ENCODE measurements at regions not wholly inside any gene's neighbourhood (a gene's known extent, or its start where the extent isn't known, plus 50 kb on each side); places are given as distances from the start of the nearest gene placed in this dataset.
"Not testable (repeated sequence)": the region's sequence is repeated elsewhere in the genome, so short reads cannot be mapped to it uniquely, and the experiment has no call there.

DNA sequence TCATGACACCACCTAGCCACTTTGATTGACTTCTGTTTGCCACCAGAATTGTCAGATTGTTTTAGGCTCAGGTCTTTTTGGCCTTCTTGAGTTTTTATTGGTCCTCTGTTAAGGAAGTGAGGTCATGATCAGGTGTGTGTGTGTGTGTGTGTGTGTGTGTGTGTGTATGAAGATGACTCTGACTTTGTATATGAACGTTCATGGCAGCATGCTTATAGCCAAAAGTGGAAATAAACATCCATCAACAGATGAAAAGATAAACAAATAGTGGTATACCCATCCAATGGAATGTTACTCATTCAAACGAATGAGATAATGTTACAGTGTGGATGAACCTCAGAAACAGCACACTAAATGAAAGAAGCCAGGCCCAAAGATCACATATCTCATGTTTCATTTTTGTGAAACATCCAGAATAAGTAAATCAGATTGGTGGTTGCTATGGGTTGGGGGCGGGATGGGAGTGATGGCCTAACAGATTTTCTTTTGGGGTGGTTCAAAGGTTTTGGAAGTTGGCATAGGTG, 258.6 kb downstream of the KTN1 start:
- Histone ChIP-seq H3K4me3 (no peak overlapping the region), H3K4me1 (no peaks in the 10 kb centered on the region), H3K36me3 (no peaks in the 10 kb centered on the region), H3K9me3 (no peaks in the 10 kb centered on the region), H3K27ac (replicated peaks in 1 of 4) (no peak overlapping the region), H3K27me3 (no peaks in the 10 kb centered on the region)
- TF ChIP-seq POLR2A (IDR thresholded peaks at IDR 0.05; ENCODE audit: low read depth) (no peak), EP300 (IDR thresholded peaks at IDR 0.05) (no peak)
- DNase-seq (ENCODE audit: extremely low spot score), result no peak
- WGBS, result 55% methylated on average over 3 of the region's 3 CpGs
- intact Hi-C loops (cut with DNase I), result no loop called here

DNA sequence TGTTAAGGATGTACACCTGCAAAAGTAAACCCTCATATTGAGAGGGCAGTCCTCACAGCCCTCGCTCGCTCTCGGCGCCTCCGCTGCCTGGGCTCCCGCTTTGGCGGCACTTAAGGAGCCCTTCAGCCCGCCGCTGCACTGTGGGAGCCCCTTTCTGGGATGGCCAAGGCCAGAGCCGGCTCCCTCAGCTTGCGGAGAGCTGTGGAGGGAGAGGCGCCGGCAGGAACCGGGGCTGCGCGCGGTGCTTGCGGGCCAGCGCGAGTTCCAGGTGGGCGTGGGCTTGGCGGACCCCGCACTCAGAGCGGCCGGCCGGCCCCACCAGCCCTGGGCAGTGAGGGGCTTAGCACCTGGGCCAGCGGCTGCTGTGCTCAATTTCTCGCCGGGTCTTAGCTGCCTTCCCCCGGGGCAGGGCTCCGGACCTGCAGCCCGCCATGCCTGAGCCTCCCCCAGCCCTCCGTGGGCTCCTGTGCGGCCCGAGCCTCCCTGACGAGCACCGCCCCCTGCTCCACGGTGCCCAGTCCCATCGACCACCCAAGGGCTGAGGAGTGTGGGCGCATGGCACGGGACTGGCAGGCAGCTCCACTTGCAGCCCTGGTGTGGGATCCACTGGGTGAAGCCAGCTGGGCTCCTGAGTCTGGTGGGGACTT, 259.4 kb downstream of the KTN1 start:
- H3K4me3 ChIP-seq; H3K27ac ChIP-seq (replicated peaks in 1 of 4); H3K9me3 ChIP-seq; H3K4me1 ChIP-seq; DNase-seq (ENCODE audit: extremely low spot score); intact Hi-C loops (cut with DNase I); H3K27me3 ChIP-seq; H3K36me3 ChIP-seq: not testable (repeated sequence)
- 98% methylated on average over 7 of the region's 41 CpGs for WGBS

DNA sequence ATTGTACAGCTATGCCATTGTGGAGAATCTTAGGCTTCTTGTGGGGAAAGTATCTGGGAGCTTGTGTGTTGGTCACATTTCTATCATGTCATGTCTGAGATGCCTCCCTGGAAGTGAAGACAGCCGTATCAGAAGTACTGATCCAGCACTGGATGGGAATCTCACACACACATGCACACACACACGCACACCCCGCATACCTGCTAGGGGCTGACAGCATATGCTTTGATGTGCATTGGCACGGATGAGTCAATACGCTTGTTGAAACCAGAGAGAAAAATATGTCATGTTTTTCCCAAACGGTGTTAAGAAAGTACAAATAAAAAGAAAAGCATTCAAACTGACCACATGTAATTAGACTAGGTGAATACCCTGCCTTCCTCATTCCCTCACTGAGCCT, 260.8 kb downstream of the KTN1 start:
- H3K27me3 ChIP-seq, result no peaks in the 10 kb centered on the region
- no peak for DNase-seq (ENCODE audit: extremely low spot score)
- peaks cover 0 to 4% (median 0%) of the 10 kb centered on the region in 4 donors for H3K9me3 ChIP-seq
- intact Hi-C loops (cut with DNase I), result no loop called here
- 93% methylated on average over 6 of the region's 6 CpGs for WGBS
- no peak overlapping the region for H3K4me3 ChIP-seq
- no peaks in the 10 kb centered on the region for H3K36me3 ChIP-seq
- TF ChIP-seq, protein P1, sequence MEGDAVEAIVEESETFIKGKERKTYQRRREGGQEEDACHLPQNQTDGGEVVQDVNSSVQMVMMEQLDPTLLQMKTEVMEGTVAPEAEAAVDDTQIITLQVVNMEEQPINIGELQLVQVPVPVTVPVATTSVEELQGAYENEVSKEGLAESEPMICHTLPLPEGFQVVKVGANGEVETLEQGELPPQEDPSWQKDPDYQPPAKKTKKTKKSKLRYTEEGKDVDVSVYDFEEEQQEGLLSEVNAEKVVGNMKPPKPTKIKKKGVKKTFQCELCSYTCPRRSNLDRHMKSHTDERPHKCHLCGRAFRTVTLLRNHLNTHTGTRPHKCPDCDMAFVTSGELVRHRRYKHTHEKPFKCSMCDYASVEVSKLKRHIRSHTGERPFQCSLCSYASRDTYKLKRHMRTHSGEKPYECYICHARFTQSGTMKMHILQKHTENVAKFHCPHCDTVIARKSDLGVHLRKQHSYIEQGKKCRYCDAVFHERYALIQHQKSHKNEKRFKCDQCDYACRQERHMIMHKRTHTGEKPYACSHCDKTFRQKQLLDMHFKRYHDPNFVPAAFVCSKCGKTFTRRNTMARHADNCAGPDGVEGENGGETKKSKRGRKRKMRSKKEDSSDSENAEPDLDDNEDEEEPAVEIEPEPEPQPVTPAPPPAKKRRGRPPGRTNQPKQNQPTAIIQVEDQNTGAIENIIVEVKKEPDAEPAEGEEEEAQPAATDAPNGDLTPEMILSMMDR (IDR thresholded peaks at IDR 0.05), result no peak
- TF ChIP-seq EP300 (IDR thresholded peaks at IDR 0.05) (no peak), POLR2A (IDR thresholded peaks at IDR 0.05; ENCODE audit: low read depth) (no peak), POLR2AphosphoS5 (IDR thresholded peaks at IDR 0.05) (no peak)
- H3K4me1 ChIP-seq, result no peaks in the 10 kb centered on the region
- H3K27ac ChIP-seq (replicated peaks in 1 of 4), result no peak overlapping the region

DNA sequence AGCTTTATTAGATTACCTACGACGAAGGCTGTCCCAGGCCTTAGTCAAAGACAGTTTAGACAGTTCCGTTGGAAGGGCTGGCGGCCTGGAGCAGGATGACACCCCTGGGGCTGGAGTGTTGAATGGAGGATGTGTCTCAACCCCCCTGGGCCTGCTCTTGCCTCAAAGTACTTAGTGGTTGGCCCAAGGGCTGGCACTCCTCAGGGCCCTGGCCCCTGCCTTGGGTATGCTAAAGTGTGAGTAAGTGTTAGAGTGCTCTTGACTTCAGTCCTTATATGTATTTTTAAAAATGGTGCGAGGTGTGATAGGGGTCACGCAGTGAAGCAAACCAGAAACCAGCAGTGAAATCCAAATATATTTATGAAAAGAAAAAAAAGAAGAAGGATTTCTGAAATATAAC, 261.6 kb downstream of the KTN1 start:
- peaks cover 0 to 8% (median 0%) of the 10 kb centered on the region in 4 donors for H3K9me3 ChIP-seq
- no peaks in the 10 kb centered on the region for H3K36me3 ChIP-seq
- peaks cover 0 to 4% (median 0%) of the 10 kb centered on the region in 4 donors for H3K4me1 ChIP-seq
- no peaks in the 10 kb centered on the region for H3K27me3 ChIP-seq
- TF ChIP-seq POLR2AphosphoS5 (IDR thresholded peaks at IDR 0.05), result no peak
- TF ChIP-seq, protein P1 (IDR thresholded peaks at IDR 0.05), result no peak
- no peak for TF ChIP-seq EP300 (IDR thresholded peaks at IDR 0.05)
- TF ChIP-seq POLR2A (IDR thresholded peaks at IDR 0.05; ENCODE audit: low read depth), result no peak
- intact Hi-C loops (cut with DNase I), result no loop called here
- DNase-seq (ENCODE audit: extremely low spot score), result no peak
- H3K4me3 ChIP-seq, result no peak overlapping the region
- H3K27ac ChIP-seq (replicated peaks in 1 of 4), result no peak overlapping the region
- WGBS, result 84% methylated on average over 6 of the region's 6 CpGs

DNA sequence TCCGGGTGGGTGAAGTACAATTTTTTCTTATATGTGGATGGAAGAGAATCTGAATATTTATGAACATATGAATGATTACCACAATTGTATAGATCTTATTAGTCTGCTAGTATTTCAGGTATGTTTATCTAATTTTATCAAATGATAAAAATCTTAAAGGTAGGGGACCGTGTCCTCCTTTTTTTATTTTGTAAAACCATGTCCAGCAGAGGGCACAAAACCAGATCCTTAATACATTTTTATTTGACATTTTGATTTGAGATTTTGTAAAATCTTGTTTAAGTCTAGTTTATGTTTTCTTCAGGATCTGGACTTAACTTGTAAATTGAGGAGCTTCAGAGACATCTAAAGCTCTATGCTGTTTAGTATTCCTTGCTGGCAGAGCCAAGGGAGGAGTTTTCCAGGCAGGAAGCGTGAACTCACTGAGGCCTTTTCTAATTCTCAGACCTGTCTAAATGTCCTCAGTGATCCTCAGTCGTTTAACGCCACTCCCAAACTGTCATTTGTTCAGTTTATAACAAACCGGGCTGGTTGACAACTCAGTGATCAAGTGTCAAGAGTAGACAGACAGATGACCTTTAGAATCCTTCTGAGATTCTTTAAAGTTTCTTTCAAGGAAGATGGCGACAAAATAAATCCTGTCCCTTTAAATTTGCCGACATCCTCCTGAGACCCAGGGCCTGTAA, 263.9 kb downstream of the KTN1 start:
- Histone ChIP-seq H3K36me3 (no peaks in the 10 kb centered on the region), H3K9me3 (peaks cover 0 to 8% (median 0%) of the 10 kb centered on the region in 4 donors)
- 80% methylated on average over 8 of the region's 8 CpGs for WGBS

More for the DNA sequence above, 263.9 kb downstream of the KTN1 start:
- DNase-seq (ENCODE audit: extremely low spot score), result no peak
- Histone ChIP-seq H3K4me1 (peaks cover 0 to 8% (median 7%) of the 10 kb centered on the region in 4 donors), H3K27me3 (no peaks in the 10 kb centered on the region), H3K4me3 (no peak overlapping the region), H3K27ac (replicated peaks in 1 of 4) (no peak overlapping the region)
- TF ChIP-seq POLR2A (IDR thresholded peaks at IDR 0.05; ENCODE audit: low read depth), result no peak
- no peak for TF ChIP-seq EP300 (IDR thresholded peaks at IDR 0.05)
- TF ChIP-seq POLR2AphosphoS5 (IDR thresholded peaks at IDR 0.05), result no peak
- TF ChIP-seq, protein P1 (IDR thresholded peaks at IDR 0.05), result peak in 2 of 3 experiments; percentile 11 to 16
- intact Hi-C loops (cut with DNase I), result no loop called here
